Stimulated activated naive B cell treated with anti-CD40 and anti-IgM and Interleukin-4, amounts not matched to agents 10 μg/mL and 1 μg/mL and 100 μg/mL, for 72 hours (primary cell): ENCODE measurements at regions not wholly inside any gene's neighbourhood (a gene's known extent, or its start where the extent isn't known, plus 50 kb on each side); places are given as distances from the start of the nearest gene placed in this dataset.
"Not testable (repeated sequence)": the region's sequence is repeated elsewhere in the genome, so short reads cannot be mapped to it uniquely, and the experiment has no call there.

Experiments used
- ATAC-seq, 2 donors: fragments of 150-1000 bp; cut with Tn5 transposase; replicated peaks; 2 replicates each; pipeline ENCODE4 v1.10.0; 2021; ENCODE audit warnings: moderate library complexity in 1 of 2
- DNase-seq: peaks from one replicate; pipeline ENCODE4 v3.0.0; 2021
- H3K27ac Mint-ChIP-seq: one replicate; pipeline ENCODE4 v1.8.0; 2022; ENCODE audit warnings: mild to moderate bottlenecking, mixed read lengths
- H3K27me3 Mint-ChIP-seq, 2 donors: one replicate each; pipeline ENCODE4 v1.8.0; 2022; ENCODE audit warnings: mixed read lengths in 2 of 2
- H3K36me3 Mint-ChIP-seq, 2 donors: one replicate each; pipeline ENCODE4 v1.8.0; 2022; ENCODE audit warnings: mixed read lengths in 2 of 2, mild to moderate bottlenecking in 1 of 2
- H3K4me1 Mint-ChIP-seq, 2 donors: one replicate each; pipeline ENCODE4 v1.8.0; 2022; ENCODE audit warnings: mixed read lengths in 2 of 2, mild to moderate bottlenecking in 1 of 2
- H3K4me3 Mint-ChIP-seq, 2 donors: one replicate each; pipeline ENCODE4 v1.8.0; 2022; ENCODE audit warnings: mild to moderate bottlenecking in 2 of 2, mixed read lengths in 2 of 2, moderate library complexity in 1 of 2
- H3K9me3 Mint-ChIP-seq, 2 donors: one replicate each; pipeline ENCODE4 v1.8.0; 2022; ENCODE audit warnings: mixed read lengths in 2 of 2, mild to moderate bottlenecking in 1 of 2

GRCh38 chr1:195195423-195196057, 1412.7 kb downstream of the KCNT2 start:
- peaks cover 3 to 9% of the 10 kb centered on the region in 2 donors for H3K4me1 Mint-ChIP-seq
- H3K27ac Mint-ChIP-seq = no peak overlapping the region
- no peaks in the 10 kb centered on the region for H3K9me3 Mint-ChIP-seq
- ATAC-seq = peak; percentile 89 to 92
- no peaks in the 10 kb centered on the region for H3K27me3 Mint-ChIP-seq
- DNase-seq = peak; percentile 11
- no peaks in the 10 kb centered on the region for H3K36me3 Mint-ChIP-seq
- H3K4me3 Mint-ChIP-seq = no peak overlapping the region

GRCh38 chr1:195193134-195193533, 1415.1 kb downstream of the KCNT2 start:
- Mint-ChIP-seq H3K27ac (no peak overlapping the region), H3K27me3 (no peaks in the 10 kb centered on the region), H3K9me3 (no peaks in the 10 kb centered on the region), H3K36me3 (no peaks in the 10 kb centered on the region), H3K4me3 (no peak overlapping the region), H3K4me1 (peaks cover 3 to 9% of the 10 kb centered on the region in 2 donors)
- no peak for DNase-seq
- no peak for ATAC-seq

GRCh38 chr1:195188821-195189220, 1419.4 kb downstream of the KCNT2 start:
- Mint-ChIP-seq H3K27ac (no peak overlapping the region), H3K9me3 (no peaks in the 10 kb centered on the region), H3K4me1 (no peaks in the 10 kb centered on the region), H3K36me3 (no peaks in the 10 kb centered on the region), H3K4me3 (no peak overlapping the region), H3K27me3 (no peaks in the 10 kb centered on the region)
- ATAC-seq (no peak), DNase-seq (no peak)

GRCh38 chr1:195186544-195186943, 1421.7 kb downstream of the KCNT2 start:
- no peak overlapping the region for H3K27ac Mint-ChIP-seq
- H3K9me3 Mint-ChIP-seq = no peaks in the 10 kb centered on the region
- no peak for DNase-seq
- H3K4me1 Mint-ChIP-seq = no peaks in the 10 kb centered on the region
- no peaks in the 10 kb centered on the region for H3K27me3 Mint-ChIP-seq
- no peak for ATAC-seq
- H3K36me3 Mint-ChIP-seq = no peaks in the 10 kb centered on the region
- H3K4me3 Mint-ChIP-seq = no peak overlapping the region

GRCh38 chr1:195185736-195186135, 1422.5 kb downstream of the KCNT2 start:
- H3K4me1 Mint-ChIP-seq = no peaks in the 10 kb centered on the region
- H3K9me3 Mint-ChIP-seq = no peaks in the 10 kb centered on the region
- ATAC-seq (no peak), DNase-seq (no peak)
- H3K4me3 Mint-ChIP-seq = no peak overlapping the region
- H3K36me3 Mint-ChIP-seq = no peaks in the 10 kb centered on the region
- no peaks in the 10 kb centered on the region for H3K27me3 Mint-ChIP-seq
- H3K27ac Mint-ChIP-seq = no peak overlapping the region

GRCh38 chr1:195185321-195185720, 1422.9 kb downstream of the KCNT2 start:
- ATAC-seq (no peak), DNase-seq (no peak)
- Mint-ChIP-seq H3K9me3 (no peaks in the 10 kb centered on the region), H3K36me3 (no peaks in the 10 kb centered on the region), H3K4me3 (no peak overlapping the region), H3K27ac (no peak overlapping the region), H3K4me1 (no peaks in the 10 kb centered on the region), H3K27me3 (no peaks in the 10 kb centered on the region)

GRCh38 chr1:195173753-195174152, 1434.5 kb downstream of the KCNT2 start:
- Mint-ChIP-seq H3K4me1 (no peaks in the 10 kb centered on the region), H3K27me3 (no peaks in the 10 kb centered on the region), H3K27ac (no peak overlapping the region), H3K36me3 (no peaks in the 10 kb centered on the region), H3K9me3 (no peaks in the 10 kb centered on the region), H3K4me3 (no peak overlapping the region)
- ATAC-seq (no peak), DNase-seq (no peak)

GRCh38 chr1:195159795-195160194, 1448.4 kb downstream of the KCNT2 start:
- H3K4me1 Mint-ChIP-seq, H3K36me3 Mint-ChIP-seq, H3K27ac Mint-ChIP-seq, H3K27me3 Mint-ChIP-seq, DNase-seq, H3K9me3 Mint-ChIP-seq, ATAC-seq, H3K4me3 Mint-ChIP-seq: not testable (repeated sequence)

- ATAC-seq = no peak
- Mint-ChIP-seq H3K27ac (no peak overlapping the region), H3K9me3 (no peaks in the 10 kb centered on the region), H3K36me3 (no peaks in the 10 kb centered on the region), H3K27me3 (no peaks in the 10 kb centered on the region), H3K4me3 (no peak overlapping the region), H3K4me1 (no peaks in the 10 kb centered on the region)
- no peak for DNase-seq
Observed at GRCh38 chr1:195158091-195158490, 1450.1 kb downstream of the KCNT2 start.

GRCh38 chr1:195153107-195153506, 1455.1 kb downstream of the KCNT2 start:
- H3K4me3 Mint-ChIP-seq = no peak overlapping the region
- no peaks in the 10 kb centered on the region for H3K4me1 Mint-ChIP-seq
- no peak for ATAC-seq
- DNase-seq = no peak
- H3K27me3 Mint-ChIP-seq = no peaks in the 10 kb centered on the region
- H3K27ac Mint-ChIP-seq = no peak overlapping the region
- H3K36me3 Mint-ChIP-seq = no peaks in the 10 kb centered on the region
- no peaks in the 10 kb centered on the region for H3K9me3 Mint-ChIP-seq

GRCh38 chr1:195150768-195151167, 1457.5 kb downstream of the KCNT2 start:
- ATAC-seq = no peak
- Mint-ChIP-seq H3K36me3 (no peaks in the 10 kb centered on the region), H3K4me3 (no peak overlapping the region), H3K27me3 (no peaks in the 10 kb centered on the region), H3K9me3 (no peaks in the 10 kb centered on the region), H3K27ac (no peak overlapping the region), H3K4me1 (no peaks in the 10 kb centered on the region)
- no peak for DNase-seq

- DNase-seq (no peak), ATAC-seq (no peak)
- Mint-ChIP-seq H3K27ac (no peak overlapping the region), H3K9me3 (peaks cover 10 to 12% of the 10 kb centered on the region in 2 donors), H3K4me1 (no peaks in the 10 kb centered on the region), H3K36me3 (no peaks in the 10 kb centered on the region), H3K4me3 (no peak overlapping the region), H3K27me3 (no peaks in the 10 kb centered on the region)
Observed at GRCh38 chr1:195141294-195141693, 1466.9 kb downstream of the KCNT2 start.

GRCh38 chr1:195130598-195130997, 1477.6 kb downstream of the KCNT2 start:
- ATAC-seq (no peak), DNase-seq (no peak)
- Mint-ChIP-seq H3K27ac (no peak overlapping the region), H3K27me3 (no peaks in the 10 kb centered on the region), H3K4me3 (no peak overlapping the region), H3K36me3 (no peaks in the 10 kb centered on the region), H3K4me1 (no peaks in the 10 kb centered on the region), H3K9me3 (peaks cover 0 to 1% of the 10 kb centered on the region in 2 donors)

- Mint-ChIP-seq H3K36me3 (no peaks in the 10 kb centered on the region), H3K9me3 (no peaks in the 10 kb centered on the region), H3K4me1 (peaks cover 0 to 7% of the 10 kb centered on the region in 2 donors), H3K4me3 (no peak overlapping the region), H3K27ac (no peak overlapping the region), H3K27me3 (no peaks in the 10 kb centered on the region)
- peak; percentile 41 to 71 for ATAC-seq
- no peak for DNase-seq
Observed at GRCh38 chr1:195122497-195122896, 1485.7 kb downstream of the KCNT2 start.

- H3K4me3 Mint-ChIP-seq = no peak overlapping the region
- no peak overlapping the region for H3K27ac Mint-ChIP-seq
- ATAC-seq = no peak
Observed at GRCh38 chr1:195113471-195113870, 1494.8 kb downstream of the KCNT2 start.

GRCh38 chr1:195105773-195106172, 1502.5 kb downstream of the KCNT2 start:
- Mint-ChIP-seq H3K4me1 (peaks cover 2 to 6% of the 10 kb centered on the region in 2 donors), H3K36me3 (peaks cover 0 to 4% of the 10 kb centered on the region in 2 donors), H3K4me3 (no peak overlapping the region), H3K9me3 (peaks cover 18 to 22% of the 10 kb centered on the region in 2 donors), H3K27me3 (no peaks in the 10 kb centered on the region), H3K27ac (no peak overlapping the region)
- no peak for ATAC-seq
- DNase-seq = no peak

More at GRCh38 chr1:195113471-195113870, 1494.8 kb downstream of the KCNT2 start:
- H3K9me3 Mint-ChIP-seq = peaks cover 2 to 8% of the 10 kb centered on the region in 2 donors
- no peaks in the 10 kb centered on the region for H3K36me3 Mint-ChIP-seq
- no peaks in the 10 kb centered on the region for H3K27me3 Mint-ChIP-seq
- no peak for DNase-seq
- no peaks in the 10 kb centered on the region for H3K4me1 Mint-ChIP-seq
